ENCODE measurements at regions not wholly inside any gene's neighbourhood (a gene's known extent, or its start where the extent isn't known, plus 50 kb on each side); places are given as distances from the start of the nearest gene placed in this dataset.

- TF ChIP-seq CTCF (IDR thresholded peaks at IDR 0.05; ENCODE audit: poor library complexity, severe bottlenecking) (no peak), MXI1 (conservative IDR thresholded peaks at IDR 0.05; ENCODE audit: poor library complexity, severe bottlenecking) (no peak)
Observed at GRCh38 chr13:78524936-78525335, 78.4 kb downstream of the POU4F1 start.

Data from neural cell (in vitro differentiated cells).